IMR-90 (cell line): ENCODE measurements at regions not wholly inside any gene's neighbourhood (a gene's known extent, or its start where the extent isn't known, plus 50 kb on each side); places are given as distances from the start of the nearest gene placed in this dataset.

Experiments
- CEBPB ChIP-seq: IDR thresholded peaks from 2 replicates; pipeline ENCODE4 v1.6.1; 2012; ENCODE audit warnings: low read depth, low read length, improper control_type of control experiment
- MAFK ChIP-seq: IDR thresholded peaks from 2 replicates; pipeline ENCODE4 v1.6.1; 2012; ENCODE audit warnings: low read depth, low read length, improper control_type of control experiment
- MAZ ChIP-seq: IDR thresholded peaks from 2 replicates; pipeline ENCODE4 v1.6.1; 2012; ENCODE audit warnings: low read depth, mild to moderate bottlenecking, low read length, improper control_type of control experiment, moderate library complexity, borderline replicate concordance
- MXI1 ChIP-seq: IDR thresholded peaks from 2 replicates; pipeline ENCODE4 v1.6.1; 2012; ENCODE audit warnings: low read depth, mild to moderate bottlenecking, low read length, moderate library complexity, borderline replicate concordance
- POLR2A ChIP-seq: IDR thresholded peaks from 2 replicates; pipeline ENCODE4 v1.6.1; 2012; ENCODE audit warnings: mild to moderate bottlenecking, low read depth, low read length
- RAD21 ChIP-seq: IDR thresholded peaks from 2 replicates; pipeline ENCODE4 v1.6.1; 2012; ENCODE audit warnings: low read length, improper control_type of control experiment
- RFX5 ChIP-seq: IDR thresholded peaks from 2 replicates; pipeline ENCODE4 v1.8.0; 2012; ENCODE audit warnings: low read depth, mild to moderate bottlenecking, low read length, moderate library complexity
- SMC3 ChIP-seq: fragments of 150-350 bp; IDR thresholded peaks from 2 replicates; pipeline ENCODE4 v1.6.1; 2016; ENCODE audit warnings: low read depth, mild to moderate bottlenecking, antibody characterized with exemption, low read length, moderate library complexity
- TF ChIP-seq, protein P1 (sequence below): fragments of 150-350 bp; IDR thresholded peaks from 2 replicates; pipeline ENCODE4 v1.6.1; 2017; ENCODE audit warnings: mild to moderate bottlenecking, antibody characterized with exemption, low read length, low read depth
- TF ChIP-seq, protein P2 (sequence below): conservative IDR thresholded peaks from 2 replicates; pipeline ENCODE4 v1.5.1; 2012; ENCODE audit warnings: mild to moderate bottlenecking, low read depth, low read length, improper control_type of control experiment
- TF ChIP-seq, protein P3 (sequence below): fragments of 150-350 bp; IDR thresholded peaks from 2 replicates; pipeline ENCODE4 v1.6.1; 2016; ENCODE audit warnings: low read depth, mild to moderate bottlenecking, low read length, moderate library complexity, borderline replicate concordance

DNA sequence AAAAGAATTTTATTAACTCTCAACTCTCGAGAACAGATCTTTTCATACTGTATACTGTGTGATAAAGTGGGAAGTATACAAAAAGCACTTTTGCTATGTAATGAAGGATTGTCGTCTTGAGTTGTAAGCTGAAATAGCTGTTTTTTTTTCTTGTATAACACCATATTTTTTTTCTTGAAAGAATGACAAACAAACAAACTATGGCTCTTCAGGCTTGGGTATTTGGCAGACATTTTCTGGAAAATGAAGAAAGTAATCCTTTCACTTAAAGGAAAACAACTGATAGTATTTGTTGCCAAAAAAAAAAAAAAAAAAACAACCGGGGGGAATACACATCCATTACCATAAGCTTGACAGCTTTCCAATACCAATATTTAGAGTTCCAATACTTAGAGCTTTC is 230.4 kb downstream of the ICOS start:
- TF ChIP-seq, protein P1, sequence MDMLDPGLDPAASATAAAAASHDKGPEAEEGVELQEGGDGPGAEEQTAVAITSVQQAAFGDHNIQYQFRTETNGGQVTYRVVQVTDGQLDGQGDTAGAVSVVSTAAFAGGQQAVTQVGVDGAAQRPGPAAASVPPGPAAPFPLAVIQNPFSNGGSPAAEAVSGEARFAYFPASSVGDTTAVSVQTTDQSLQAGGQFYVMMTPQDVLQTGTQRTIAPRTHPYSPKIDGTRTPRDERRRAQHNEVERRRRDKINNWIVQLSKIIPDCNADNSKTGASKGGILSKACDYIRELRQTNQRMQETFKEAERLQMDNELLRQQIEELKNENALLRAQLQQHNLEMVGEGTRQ = no peak
- TF ChIP-seq, protein P2, sequence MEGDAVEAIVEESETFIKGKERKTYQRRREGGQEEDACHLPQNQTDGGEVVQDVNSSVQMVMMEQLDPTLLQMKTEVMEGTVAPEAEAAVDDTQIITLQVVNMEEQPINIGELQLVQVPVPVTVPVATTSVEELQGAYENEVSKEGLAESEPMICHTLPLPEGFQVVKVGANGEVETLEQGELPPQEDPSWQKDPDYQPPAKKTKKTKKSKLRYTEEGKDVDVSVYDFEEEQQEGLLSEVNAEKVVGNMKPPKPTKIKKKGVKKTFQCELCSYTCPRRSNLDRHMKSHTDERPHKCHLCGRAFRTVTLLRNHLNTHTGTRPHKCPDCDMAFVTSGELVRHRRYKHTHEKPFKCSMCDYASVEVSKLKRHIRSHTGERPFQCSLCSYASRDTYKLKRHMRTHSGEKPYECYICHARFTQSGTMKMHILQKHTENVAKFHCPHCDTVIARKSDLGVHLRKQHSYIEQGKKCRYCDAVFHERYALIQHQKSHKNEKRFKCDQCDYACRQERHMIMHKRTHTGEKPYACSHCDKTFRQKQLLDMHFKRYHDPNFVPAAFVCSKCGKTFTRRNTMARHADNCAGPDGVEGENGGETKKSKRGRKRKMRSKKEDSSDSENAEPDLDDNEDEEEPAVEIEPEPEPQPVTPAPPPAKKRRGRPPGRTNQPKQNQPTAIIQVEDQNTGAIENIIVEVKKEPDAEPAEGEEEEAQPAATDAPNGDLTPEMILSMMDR = no peak
- TF ChIP-seq CEBPB (no peak), POLR2A (no peak), MAFK (no peak), MXI1 (no peak), RAD21 (no peak), MAZ (no peak), RFX5 (no peak), SMC3 (no peak)
- TF ChIP-seq, protein P3, sequence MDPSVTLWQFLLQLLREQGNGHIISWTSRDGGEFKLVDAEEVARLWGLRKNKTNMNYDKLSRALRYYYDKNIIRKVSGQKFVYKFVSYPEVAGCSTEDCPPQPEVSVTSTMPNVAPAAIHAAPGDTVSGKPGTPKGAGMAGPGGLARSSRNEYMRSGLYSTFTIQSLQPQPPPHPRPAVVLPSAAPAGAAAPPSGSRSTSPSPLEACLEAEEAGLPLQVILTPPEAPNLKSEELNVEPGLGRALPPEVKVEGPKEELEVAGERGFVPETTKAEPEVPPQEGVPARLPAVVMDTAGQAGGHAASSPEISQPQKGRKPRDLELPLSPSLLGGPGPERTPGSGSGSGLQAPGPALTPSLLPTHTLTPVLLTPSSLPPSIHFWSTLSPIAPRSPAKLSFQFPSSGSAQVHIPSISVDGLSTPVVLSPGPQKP = no peak
